ENCODE measurements at regions not wholly inside any gene's neighbourhood (a gene's known extent, or its start where the extent isn't known, plus 50 kb on each side); places are given as distances from the start of the nearest gene placed in this dataset.

DNA sequence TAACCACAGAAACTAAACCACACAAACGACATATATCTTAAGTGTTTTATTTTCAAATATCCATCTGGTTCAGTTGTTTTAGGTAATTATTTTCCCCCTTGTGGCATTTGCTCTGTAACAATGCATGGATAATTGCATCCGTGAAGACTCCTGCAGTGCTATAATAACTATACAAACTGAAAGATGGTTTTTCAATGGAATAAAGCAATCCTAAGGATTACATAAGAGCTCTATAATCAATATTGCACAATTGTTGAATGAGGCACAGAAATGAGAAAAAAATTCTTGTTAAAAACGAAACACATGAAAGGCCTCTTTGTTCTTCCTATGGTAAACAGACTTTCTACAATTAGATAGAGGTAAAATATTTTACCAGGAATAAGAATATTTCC is 446.0 kb upstream of the EPHA3 start:
- RAD21 ChIA-PET (ENCODE audit: unreplicated experiment): no interaction called here
- no peak overlapping the region for H3K9ac ChIP-seq (ENCODE audit: control insufficient read depth, insufficient read depth, low read length)

More for the DNA sequence above, 446.0 kb upstream of the EPHA3 start:
- Histone ChIP-seq H3K9me3 (replicated peaks; ENCODE audit: control insufficient read depth, insufficient read depth, low read length) (no peaks in the 10 kb centered on the region), H3K4me3 (no peak overlapping the region), H4K20me1 (ENCODE audit: control insufficient read depth, insufficient read depth) (no peaks in the 10 kb centered on the region), H3K4me2 (ENCODE audit: control insufficient read depth, insufficient read depth) (no peak overlapping the region), H3K36me3 (ENCODE audit: control insufficient read depth in 2 of 2, insufficient read depth in 2 of 2, low read length in 1 of 2) (no peaks in the 10 kb centered on the region), H2AFZ (ENCODE audit: control insufficient read depth, low read depth, low read length) (no peak overlapping the region), H3K4me1 (ENCODE audit: control insufficient read depth, insufficient read depth, low read length) (no peaks in the 10 kb centered on the region), H3K27me3 (replicated peaks in 1 of 2; ENCODE audit: control insufficient read depth in 2 of 2, insufficient read depth in 2 of 2, low read length in 1 of 2) (no peaks in the 10 kb centered on the region), H3K27ac (ENCODE audit: control insufficient read depth, insufficient read depth) (no peak overlapping the region), H3K79me2 (ENCODE audit: control insufficient read depth, insufficient read depth, low read length) (no peaks in the 10 kb centered on the region)
- SMC1A ChIA-PET (ENCODE audit: uncharacterized antibody, unreplicated experiment): no interaction called here
- 21% methylated on average over 3 of the region's 3 CpGs for WGBS (ENCODE audit: insufficient coverage, insufficient replicate concordance, low lambda C conversion rate, missing lambda C conversion rate)
- DNase-seq (ENCODE audit: low read depth, low spot score): no peak
- POLR2A ChIA-PET: no interaction called here
- in situ Hi-C loops (cut with MboI) (no loop called here), intact Hi-C loops (cut with micrococcal nuclease; ENCODE audit: unreplicated experiment) (no loop called here)
- CTCF ChIA-PET: no interaction called here
- FAIRE-seq: no peak
- TF ChIP-seq RAD21 (IDR thresholded peaks at IDR 0.05; ENCODE audit: insufficient read depth, low read depth, low read length) (no peak), SUZ12 (IDR thresholded peaks at IDR 0.05; ENCODE audit: unreplicated experiment) (no peak), HCFC1 (IDR thresholded peaks at IDR 0.05; ENCODE audit: low read length) (no peak), SREBF2 (IDR thresholded peaks at IDR 0.05; ENCODE audit: low read length) (no peak), NR2F1 (conservative IDR thresholded peaks at IDR 0.05) (no peak), STAT3 (IDR thresholded peaks at IDR 0.05; ENCODE audit: low read depth, low read length) (no peak), TCF3 (IDR thresholded peaks at IDR 0.05; ENCODE audit: borderline replicate concordance, insufficient read depth, low read depth, low read length) (no peak), WRNIP1 (IDR thresholded peaks at IDR 0.05; ENCODE audit: borderline replicate concordance, low read depth, low read length) (no peak), ETV6 (conservative IDR thresholded peaks at IDR 0.05 in 1 of 2, IDR thresholded peaks at IDR 0.05 in 1 of 2; ENCODE audit: borderline replicate concordance in 1 of 2, low read depth in 1 of 2) (no peak), ZNF24 (IDR thresholded peaks at IDR 0.05) (no peak), MEF2B (IDR thresholded peaks at IDR 0.05; ENCODE audit: partially characterized antibody, poor library complexity, severe bottlenecking) (no peak), TARDBP (IDR thresholded peaks at IDR 0.05; ENCODE audit: borderline replicate concordance) (no peak), SREBF1 (IDR thresholded peaks at IDR 0.05; ENCODE audit: low read length) (no peak), ATF7 (IDR thresholded peaks at IDR 0.05; ENCODE audit: low read depth) (no peak), NR2C2 (IDR thresholded peaks at IDR 0.05; ENCODE audit: borderline replicate concordance, control insufficient read depth, insufficient read length, low read depth) (no peak)
- TF ChIP-seq, protein P1, sequence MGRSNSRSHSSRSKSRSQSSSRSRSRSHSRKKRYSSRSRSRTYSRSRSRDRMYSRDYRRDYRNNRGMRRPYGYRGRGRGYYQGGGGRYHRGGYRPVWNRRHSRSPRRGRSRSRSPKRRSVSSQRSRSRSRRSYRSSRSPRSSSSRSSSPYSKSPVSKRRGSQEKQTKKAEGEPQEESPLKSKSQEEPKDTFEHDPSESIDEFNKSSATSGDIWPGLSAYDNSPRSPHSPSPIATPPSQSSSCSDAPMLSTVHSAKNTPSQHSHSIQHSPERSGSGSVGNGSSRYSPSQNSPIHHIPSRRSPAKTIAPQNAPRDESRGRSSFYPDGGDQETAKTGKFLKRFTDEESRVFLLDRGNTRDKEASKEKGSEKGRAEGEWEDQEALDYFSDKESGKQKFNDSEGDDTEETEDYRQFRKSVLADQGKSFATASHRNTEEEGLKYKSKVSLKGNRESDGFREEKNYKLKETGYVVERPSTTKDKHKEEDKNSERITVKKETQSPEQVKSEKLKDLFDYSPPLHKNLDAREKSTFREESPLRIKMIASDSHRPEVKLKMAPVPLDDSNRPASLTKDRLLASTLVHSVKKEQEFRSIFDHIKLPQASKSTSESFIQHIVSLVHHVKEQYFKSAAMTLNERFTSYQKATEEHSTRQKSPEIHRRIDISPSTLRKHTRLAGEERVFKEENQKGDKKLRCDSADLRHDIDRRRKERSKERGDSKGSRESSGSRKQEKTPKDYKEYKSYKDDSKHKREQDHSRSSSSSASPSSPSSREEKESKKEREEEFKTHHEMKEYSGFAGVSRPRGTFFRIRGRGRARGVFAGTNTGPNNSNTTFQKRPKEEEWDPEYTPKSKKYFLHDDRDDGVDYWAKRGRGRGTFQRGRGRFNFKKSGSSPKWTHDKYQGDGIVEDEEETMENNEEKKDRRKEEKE (IDR thresholded peaks at IDR 0.05): no peak
- no peak for ATAC-seq
- no TSS peak for BruUV-seq (replicated peaks)

Measured in GM12878 (cell line).